ENCODE measurements at regions not wholly inside any gene's neighbourhood (a gene's known extent, or its start where the extent isn't known, plus 50 kb on each side); places are given as distances from the start of the nearest gene placed in this dataset.

DNA sequence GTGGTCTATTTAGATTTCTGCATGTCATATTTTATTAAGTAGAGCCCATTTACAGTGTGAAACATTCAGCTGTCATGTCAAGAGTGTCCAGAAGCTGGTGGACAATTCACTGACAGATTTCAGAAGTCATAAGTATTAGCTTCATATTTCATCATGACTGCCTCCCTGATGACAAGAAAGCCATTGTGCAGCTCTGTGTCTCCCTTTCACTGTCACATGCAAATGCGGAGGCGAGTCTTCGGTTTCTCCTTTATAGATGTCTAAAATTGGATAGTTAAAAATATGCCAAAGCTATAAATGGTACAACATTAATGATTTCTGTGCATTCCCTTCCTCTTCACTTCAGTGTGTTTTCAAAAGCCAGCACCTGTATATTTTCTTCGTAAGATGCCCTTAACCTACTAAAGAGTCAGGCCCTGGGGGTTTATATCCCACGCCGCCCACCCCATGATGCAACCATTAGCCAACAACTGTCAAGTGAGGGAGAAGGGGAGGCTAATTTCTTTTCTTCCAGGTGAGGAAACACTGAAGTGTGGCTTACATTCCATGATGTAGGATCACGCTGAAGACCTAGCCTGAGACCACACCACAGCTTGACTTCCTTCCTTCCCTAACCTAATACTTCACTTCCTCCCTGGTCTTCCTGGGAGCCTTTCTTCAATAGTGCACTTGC, 99.6 kb upstream of the DDX18 start:
- no peaks in the 10 kb centered on the region for H3K4me1 ChIP-seq
- WGBS, 2 donors: 86 to 90% methylated on average over 7 of the region's 7 CpGs
- no peak for TF ChIP-seq CTCF (IDR thresholded peaks at IDR 0.05)
- TF ChIP-seq POLR2A (IDR thresholded peaks at IDR 0.05): no peak
- no peak overlapping the region for H3K4me3 ChIP-seq
- no peaks in the 10 kb centered on the region for H3K27me3 ChIP-seq
- intact Hi-C loops (cut with DNase I; ENCODE audit: low total_unique reads): no loop called here
- no peaks in the 10 kb centered on the region for H3K9me3 ChIP-seq
- no peak overlapping the region for H3K27ac ChIP-seq
- H3K36me3 ChIP-seq (ENCODE audit: low read depth, missing control alignments): no peaks in the 10 kb centered on the region
- DNase-seq: no peak

GRCh38 chr2:117716505-117716904, 98.0 kb upstream of the DDX18 start:
- no peak for DNase-seq
- no peaks in the 10 kb centered on the region for H3K9me3 ChIP-seq
- no peaks in the 10 kb centered on the region for H3K27me3 ChIP-seq
- no peak overlapping the region for H3K27ac ChIP-seq
- intact Hi-C loops (cut with DNase I; ENCODE audit: low total_unique reads): no loop called here
- no peaks in the 10 kb centered on the region for H3K36me3 ChIP-seq (ENCODE audit: low read depth, missing control alignments)
- 81 to 84% methylated on average over 3 of the region's 3 CpGs for WGBS, 2 donors
- no peak for TF ChIP-seq POLR2A (IDR thresholded peaks at IDR 0.05)
- no peak for TF ChIP-seq CTCF (IDR thresholded peaks at IDR 0.05)
- no peak overlapping the region for H3K4me3 ChIP-seq
- no peaks in the 10 kb centered on the region for H3K4me1 ChIP-seq

DNA sequence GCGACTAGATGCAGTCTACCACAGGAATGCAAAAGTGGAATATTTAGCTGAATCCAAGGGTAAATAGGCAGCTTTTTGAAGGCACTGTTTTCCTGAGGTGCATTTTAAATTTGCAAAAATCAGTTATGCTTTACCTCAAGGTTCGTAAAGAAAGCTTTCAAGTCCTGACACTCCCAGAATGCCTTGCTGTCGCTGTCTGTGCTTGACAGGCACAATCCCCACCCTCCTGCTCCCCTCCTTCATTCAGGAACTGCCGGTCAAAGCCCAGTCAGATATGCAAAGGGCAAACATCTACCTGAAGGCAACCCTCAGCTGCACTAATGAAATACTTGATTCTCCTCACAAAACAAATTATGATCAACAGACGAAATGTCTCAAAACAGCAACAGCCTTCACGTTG, 97.4 kb upstream of the DDX18 start:
- no peak for DNase-seq
- Histone ChIP-seq H3K9me3 (no peaks in the 10 kb centered on the region), H3K4me1 (no peaks in the 10 kb centered on the region), H3K27me3 (no peaks in the 10 kb centered on the region), H3K4me3 (no peak overlapping the region), H3K27ac (no peak overlapping the region), H3K36me3 (ENCODE audit: low read depth, missing control alignments) (no peaks in the 10 kb centered on the region)
- 55 to 62% methylated on average over 6 of the region's 6 CpGs for WGBS, 2 donors
- intact Hi-C loops (cut with DNase I; ENCODE audit: low total_unique reads): no loop called here
- no peak for TF ChIP-seq CTCF (IDR thresholded peaks at IDR 0.05)
- TF ChIP-seq POLR2A (IDR thresholded peaks at IDR 0.05): no peak

DNA sequence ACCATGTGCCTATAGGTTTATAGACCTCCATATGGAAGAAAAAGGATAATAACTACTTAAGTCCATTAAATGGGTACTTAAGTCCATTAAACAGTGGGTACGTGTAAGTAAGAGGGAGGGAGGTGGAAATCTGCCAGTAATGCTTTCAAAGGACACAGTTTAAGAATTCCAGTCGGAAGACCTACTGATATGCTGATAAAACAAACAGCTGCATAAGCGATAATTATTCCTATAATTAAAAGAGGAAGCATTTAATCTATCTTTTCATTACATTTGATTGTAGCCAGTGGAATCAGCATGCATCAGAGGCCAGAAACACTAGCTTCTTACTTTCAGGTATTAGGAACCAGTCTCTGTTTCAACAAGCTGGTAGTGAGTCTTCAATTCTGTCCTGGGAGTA, 96.4 kb upstream of the DDX18 start:
- Histone ChIP-seq H3K27ac (no peak overlapping the region), H3K27me3 (no peaks in the 10 kb centered on the region), H3K9me3 (no peaks in the 10 kb centered on the region), H3K4me1 (no peaks in the 10 kb centered on the region), H3K4me3 (no peak overlapping the region), H3K36me3 (ENCODE audit: low read depth, missing control alignments) (no peaks in the 10 kb centered on the region)
- TF ChIP-seq CTCF (IDR thresholded peaks at IDR 0.05) (no peak), POLR2A (IDR thresholded peaks at IDR 0.05) (no peak)
- intact Hi-C loops (cut with DNase I; ENCODE audit: low total_unique reads): no loop called here
- no peak for DNase-seq
- 46 to 48% methylated on average over 3 of the region's 3 CpGs for WGBS, 2 donors

GRCh38 chr2:117720765-117721164, 93.7 kb upstream of the DDX18 start:
- Histone ChIP-seq H3K36me3 (ENCODE audit: low read depth, missing control alignments) (no peaks in the 10 kb centered on the region), H3K27ac (no peak overlapping the region), H3K9me3 (no peaks in the 10 kb centered on the region), H3K4me3 (no peak overlapping the region), H3K27me3 (no peaks in the 10 kb centered on the region), H3K4me1 (no peaks in the 10 kb centered on the region)
- DNase-seq: no peak
- intact Hi-C loops (cut with DNase I; ENCODE audit: low total_unique reads): no loop called here
- TF ChIP-seq POLR2A (IDR thresholded peaks at IDR 0.05): no peak
- TF ChIP-seq CTCF (IDR thresholded peaks at IDR 0.05): no peak
- WGBS, 2 donors: 68 to 77% methylated on average over 2 of the region's 2 CpGs
